22Rv1 (cell line): ENCODE measurements at regions not wholly inside any gene's neighbourhood (a gene's known extent, or its start where the extent isn't known, plus 50 kb on each side); places are given as distances from the start of the nearest gene placed in this dataset.

ENCODE experiments used
- ZFX ChIP-seq: fragments of 450-650 bp; IDR thresholded peaks from 2 replicates; pipeline ENCODE4 v1.6.1; 2017; ENCODE audit warnings: antibody characterized with exemption, borderline replicate concordance
- TF ChIP-seq, protein P1 (sequence below): fragments of 450-650 bp; IDR thresholded peaks from 2 replicates; pipeline ENCODE4 v1.5.1; 2017; ENCODE audit warnings: mild to moderate bottlenecking

GRCh38 chr12:13273097-13273496 is 76.6 kb downstream of the EMP1 start:
- TF ChIP-seq, protein P1, sequence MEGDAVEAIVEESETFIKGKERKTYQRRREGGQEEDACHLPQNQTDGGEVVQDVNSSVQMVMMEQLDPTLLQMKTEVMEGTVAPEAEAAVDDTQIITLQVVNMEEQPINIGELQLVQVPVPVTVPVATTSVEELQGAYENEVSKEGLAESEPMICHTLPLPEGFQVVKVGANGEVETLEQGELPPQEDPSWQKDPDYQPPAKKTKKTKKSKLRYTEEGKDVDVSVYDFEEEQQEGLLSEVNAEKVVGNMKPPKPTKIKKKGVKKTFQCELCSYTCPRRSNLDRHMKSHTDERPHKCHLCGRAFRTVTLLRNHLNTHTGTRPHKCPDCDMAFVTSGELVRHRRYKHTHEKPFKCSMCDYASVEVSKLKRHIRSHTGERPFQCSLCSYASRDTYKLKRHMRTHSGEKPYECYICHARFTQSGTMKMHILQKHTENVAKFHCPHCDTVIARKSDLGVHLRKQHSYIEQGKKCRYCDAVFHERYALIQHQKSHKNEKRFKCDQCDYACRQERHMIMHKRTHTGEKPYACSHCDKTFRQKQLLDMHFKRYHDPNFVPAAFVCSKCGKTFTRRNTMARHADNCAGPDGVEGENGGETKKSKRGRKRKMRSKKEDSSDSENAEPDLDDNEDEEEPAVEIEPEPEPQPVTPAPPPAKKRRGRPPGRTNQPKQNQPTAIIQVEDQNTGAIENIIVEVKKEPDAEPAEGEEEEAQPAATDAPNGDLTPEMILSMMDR, result no peak
- TF ChIP-seq ZFX, result no peak
